Thyroid gland (tissue), 4 donors: ENCODE measurements at regions not wholly inside any gene's neighbourhood (a gene's known extent, or its start where the extent isn't known, plus 50 kb on each side); places are given as distances from the start of the nearest gene placed in this dataset.

ENCODE experiments used
- CTCF ChIP-seq, 6 experiments: fragments of 200-600 bp in 3 of 6; fragments of 450-650 bp in 3 of 6; sonication (generic) in 3 of 6; IDR thresholded peaks; one replicate each; pipeline ENCODE4 v1.5.1; 2016 to 2019; ENCODE audit warnings: antibody characterized with exemption in 6 of 6, mild to moderate bottlenecking in 2 of 6, inconsistent platforms in 1 of 6, moderate library complexity in 1 of 6
- POLR2A ChIP-seq, 2 donors: fragments of 450-650 bp; IDR thresholded peaks; one replicate each; pipeline ENCODE4 v1.6.1; 2017; ENCODE audit warnings: antibody characterized with exemption in 2 of 2, mild to moderate bottlenecking in 2 of 2, moderate library complexity in 1 of 2

- no peak for TF ChIP-seq CTCF (IDR thresholded peaks at IDR 0.05)
- no peak for TF ChIP-seq POLR2A (IDR thresholded peaks at IDR 0.05)
Observed at GRCh38 chr13:78028960-78029359, 110.3 kb upstream of the EDNRB start.
